ENCODE measurements at regions not wholly inside any gene's neighbourhood (a gene's known extent, or its start where the extent isn't known, plus 50 kb on each side); places are given as distances from the start of the nearest gene placed in this dataset.
"Not testable (repeated sequence)": the region's sequence is repeated elsewhere in the genome, so short reads cannot be mapped to it uniquely, and the experiment has no call there.

- DNase-seq (ENCODE audit: low read depth in 2 of 3, low spot score in 2 of 3), result no peak
These were observed 72.7 kb upstream of the NALF2 start for GRCh38 chrX:69431420-69431819.

GRCh38 chrX:69430785-69431184 is 73.3 kb upstream of the NALF2 start:
- no peak for DNase-seq (ENCODE audit: low read depth in 2 of 3, low spot score in 2 of 3)

- DNase-seq (ENCODE audit: low read depth in 2 of 3, low spot score in 2 of 3), result no peak
These were observed 74.6 kb upstream of the NALF2 start for GRCh38 chrX:69429339-69430015.

- no peak for DNase-seq (ENCODE audit: low read depth in 2 of 3, low spot score in 2 of 3)
These were observed 75.9 kb upstream of the NALF2 start for GRCh38 chrX:69428216-69428615.

- DNase-seq (ENCODE audit: low read depth in 2 of 3, low spot score in 2 of 3), result no peak
These were observed 79.2 kb upstream of the NALF2 start for GRCh38 chrX:69424910-69425309.

GRCh38 chrX:69424161-69424560 is 80.0 kb upstream of the NALF2 start:
- DNase-seq (ENCODE audit: low read depth in 2 of 3, low spot score in 2 of 3), result peak in 2 of 3 donors; percentile 1

GRCh38 chrX:69422208-69422607 is 81.9 kb upstream of the NALF2 start:
- not testable (repeated sequence) for DNase-seq (ENCODE audit: low read depth in 2 of 3, low spot score in 2 of 3)

GRCh38 chrX:69415698-69416097 is 88.4 kb upstream of the NALF2 start:
- no peak for DNase-seq (ENCODE audit: low read depth in 2 of 3, low spot score in 2 of 3)

GRCh38 chrX:69412661-69413060 is 91.5 kb upstream of the NALF2 start:
- no peak for DNase-seq (ENCODE audit: low read depth in 2 of 3, low spot score in 2 of 3)

- no peak for DNase-seq (ENCODE audit: low read depth in 2 of 3, low spot score in 2 of 3)
These were observed 105.2 kb upstream of the NALF2 start for GRCh38 chrX:69398881-69399280.

- DNase-seq (ENCODE audit: low read depth in 2 of 3, low spot score in 2 of 3), result no peak
These were observed 107.2 kb upstream of the NALF2 start for GRCh38 chrX:69396916-69397315.

- no peak for DNase-seq (ENCODE audit: low read depth in 2 of 3, low spot score in 2 of 3)
These were observed 108.8 kb upstream of the NALF2 start for GRCh38 chrX:69395306-69395705.

GRCh38 chrX:69389101-69389501 is 115.0 kb upstream of the NALF2 start:
- no peak for DNase-seq (ENCODE audit: low read depth in 2 of 3, low spot score in 2 of 3)

- DNase-seq (ENCODE audit: low read depth in 2 of 3, low spot score in 2 of 3), result peak in 2 of 3 donors; percentile 21 to 42
These were observed 115.6 kb upstream of the NALF2 start for GRCh38 chrX:69388526-69388925.

GRCh38 chrX:69387567-69388487 is 116.3 kb upstream of the NALF2 start:
- peak in 2 of 3 donors; percentile 40 to 59 for DNase-seq (ENCODE audit: low read depth in 2 of 3, low spot score in 2 of 3)

- no peak for DNase-seq (ENCODE audit: low read depth in 2 of 3, low spot score in 2 of 3)
These were observed 117.4 kb upstream of the NALF2 start for GRCh38 chrX:69386681-69387080.

GRCh38 chrX:69379412-69379811 is 124.7 kb upstream of the NALF2 start:
- DNase-seq (ENCODE audit: low read depth in 2 of 3, low spot score in 2 of 3), result no peak

GRCh38 chrX:69374569-69374968 is 129.6 kb upstream of the NALF2 start:
- no peak for DNase-seq (ENCODE audit: low read depth in 2 of 3, low spot score in 2 of 3)

- no peak for DNase-seq (ENCODE audit: low read depth in 2 of 3, low spot score in 2 of 3)
These were observed 131.7 kb upstream of the NALF2 start for GRCh38 chrX:69372435-69372834.

- no peak for DNase-seq (ENCODE audit: low read depth in 2 of 3, low spot score in 2 of 3)
These were observed 133.0 kb upstream of the NALF2 start for GRCh38 chrX:69371159-69371558.

GRCh38 chrX:69369999-69370398 is 134.1 kb upstream of the NALF2 start:
- no peak for DNase-seq (ENCODE audit: low read depth in 2 of 3, low spot score in 2 of 3)

- no peak for DNase-seq (ENCODE audit: low read depth in 2 of 3, low spot score in 2 of 3)
These were observed 137.9 kb upstream of the NALF2 start for GRCh38 chrX:69366183-69366582.

All from hematopoietic multipotent progenitor cell (in vitro differentiated cells).